Stimulated activated CD4-positive, alpha-beta T cell treated with anti-CD3 and anti-CD28 coated beads, Interleukin-1b, Interleukin-23, amount 100 ng/mL, for 24 hours (primary cell): ENCODE measurements at regions not wholly inside any gene's neighbourhood (a gene's known extent, or its start where the extent isn't known, plus 50 kb on each side); places are given as distances from the start of the nearest gene placed in this dataset.

Source experiments
- DNase-seq, 4 experiments: peaks; one replicate each; pipeline ENCODE4 v3.0.0-alpha.2; 2020; ENCODE audit warnings: low read depth in 4 of 4, low spot score in 1 of 4

GRCh38 chr18:22623513-22623912, 205.8 kb upstream of the CTAGE1 start:
- no peak for DNase-seq

- DNase-seq, result no peak
Measured at GRCh38 chr18:22624176-22624575, 206.5 kb upstream of the CTAGE1 start.

- no peak for DNase-seq
Measured at GRCh38 chr18:22625406-22625805, 207.7 kb upstream of the CTAGE1 start.

GRCh38 chr18:22626771-22627170, 209.1 kb upstream of the CTAGE1 start:
- no peak for DNase-seq

- DNase-seq, result no peak
Measured at GRCh38 chr18:22627506-22627905, 209.8 kb upstream of the CTAGE1 start.

- DNase-seq, result no peak
Measured at GRCh38 chr18:22628795-22629510, 211.2 kb upstream of the CTAGE1 start.

- no peak for DNase-seq
Measured at GRCh38 chr18:22630980-22631379, 213.3 kb upstream of the CTAGE1 start.

- DNase-seq, result no peak
Measured at GRCh38 chr18:22632191-22632590, 214.5 kb upstream of the CTAGE1 start.

- no peak for DNase-seq
Measured at GRCh38 chr18:22634464-22634863, 216.7 kb upstream of the CTAGE1 start.

- no peak for DNase-seq
Measured at GRCh38 chr18:22637787-22638186, 220.1 kb upstream of the CTAGE1 start.

GRCh38 chr18:22639026-22639463, 221.3 kb upstream of the CTAGE1 start:
- DNase-seq, result no peak

- DNase-seq, result no peak
Measured at GRCh38 chr18:22639561-22639960, 221.8 kb upstream of the CTAGE1 start.

GRCh38 chr18:22640281-22640842, 222.6 kb upstream of the CTAGE1 start:
- DNase-seq, result no peak

- no peak for DNase-seq
Measured at GRCh38 chr18:22641958-22642357, 224.2 kb upstream of the CTAGE1 start.

- no peak for DNase-seq
Measured at GRCh38 chr18:22643731-22644130, 226.0 kb upstream of the CTAGE1 start.

- DNase-seq, result no peak
Measured at GRCh38 chr18:22650247-22650646, 232.5 kb upstream of the CTAGE1 start.

GRCh38 chr18:22657619-22658018, 239.9 kb upstream of the CTAGE1 start:
- DNase-seq, result no peak

GRCh38 chr18:22658318-22658717, 240.6 kb upstream of the CTAGE1 start:
- no peak for DNase-seq

GRCh38 chr18:22663378-22663777, 245.7 kb upstream of the CTAGE1 start:
- DNase-seq, result no peak

- no peak for DNase-seq
Measured at GRCh38 chr18:22666411-22666940, 248.8 kb upstream of the CTAGE1 start.

GRCh38 chr18:22667156-22667555, 249.4 kb upstream of the CTAGE1 start:
- no peak for DNase-seq

- no peak for DNase-seq
Measured at GRCh38 chr18:22667616-22668422, 250.1 kb upstream of the CTAGE1 start.
